ENCODE measurements at regions not wholly inside any gene's neighbourhood (a gene's known extent, or its start where the extent isn't known, plus 50 kb on each side); places are given as distances from the start of the nearest gene placed in this dataset.

DNA sequence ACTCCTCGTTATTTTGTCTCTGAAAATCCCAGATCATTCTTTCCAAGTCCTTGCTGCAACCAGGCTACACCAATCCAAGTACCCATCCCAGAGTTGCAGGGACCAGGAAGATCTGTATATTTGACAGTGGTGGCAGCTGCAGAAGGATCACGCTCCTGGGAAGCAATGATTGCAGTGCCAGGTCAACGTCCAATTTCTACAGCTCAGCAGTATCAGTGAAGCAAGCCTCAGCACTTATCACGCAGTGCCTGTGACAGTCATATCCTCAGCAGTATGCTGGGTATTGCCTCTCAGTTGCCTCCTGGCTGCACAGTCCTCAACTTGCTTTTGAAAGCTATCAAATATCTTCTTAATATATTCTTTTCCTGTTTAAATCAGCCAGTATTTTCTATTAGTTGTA is 66.7 kb downstream of the BARHL2 start:
- Histone ChIP-seq H3K27ac (ENCODE audit: insufficient read depth, low read depth, low read length) (no peak overlapping the region), H3K4me3 (replicated peaks in 1 of 3; ENCODE audit: insufficient read depth in 1 of 3, low read depth in 1 of 3, low read length in 3 of 3) (no peak overlapping the region), H2AFZ (ENCODE audit: low read depth, low read length) (no peak overlapping the region), H3K4me2 (ENCODE audit: insufficient read depth, low read length) (no peak overlapping the region), H4K20me1 (replicated peaks; ENCODE audit: control insufficient read depth, extremely low read depth, insufficient read depth, low read length) (no peaks in the 10 kb centered on the region), H3K9ac (replicated peaks; ENCODE audit: extremely low read depth, insufficient read depth, low read length) (no peak overlapping the region), H3K79me2 (ENCODE audit: control insufficient read depth, insufficient read depth, low read length) (no peaks in the 10 kb centered on the region), H3K36me3 (ENCODE audit: control insufficient read depth in 2 of 2, extremely low read depth in 1 of 2, insufficient read depth in 2 of 2, low read length in 2 of 2) (no peaks in the 10 kb centered on the region), H3K4me1 (ENCODE audit: control insufficient read depth, extremely low read depth, insufficient read depth, low read length) (no peaks in the 10 kb centered on the region), H3K9me3 (replicated peaks; ENCODE audit: control insufficient read depth, insufficient read depth, low read length) (no peaks in the 10 kb centered on the region), H3K9me1 (replicated peaks; ENCODE audit: control insufficient read depth, extremely low read depth, insufficient read depth, low read length) (no peaks in the 10 kb centered on the region), H3K27me3 (ENCODE audit: control insufficient read depth in 2 of 2, insufficient read depth in 2 of 2, low read length in 2 of 2) (no peaks in the 10 kb centered on the region)
- no peak for DNase-seq (ENCODE audit: low read depth, low spot score)
- no peak for TF ChIP-seq EZH2 (IDR thresholded peaks at IDR 0.05; ENCODE audit: borderline replicate concordance, low read depth, low read length, severe bottlenecking)
- TF ChIP-seq JUN (IDR thresholded peaks at IDR 0.05; ENCODE audit: borderline replicate concordance, insufficient read depth, insufficient read length, low read depth): no peak
- TF ChIP-seq FOS (IDR thresholded peaks at IDR 0.05; ENCODE audit: borderline replicate concordance, insufficient read depth, low read length): no peak
- no peak for TF ChIP-seq MYC (IDR thresholded peaks at IDR 0.05; ENCODE audit: low read depth, low read length)
- no peak for TF ChIP-seq POLR2A (IDR thresholded peaks at IDR 0.05; ENCODE audit: low read depth, low read length)
- TF ChIP-seq, protein P1, sequence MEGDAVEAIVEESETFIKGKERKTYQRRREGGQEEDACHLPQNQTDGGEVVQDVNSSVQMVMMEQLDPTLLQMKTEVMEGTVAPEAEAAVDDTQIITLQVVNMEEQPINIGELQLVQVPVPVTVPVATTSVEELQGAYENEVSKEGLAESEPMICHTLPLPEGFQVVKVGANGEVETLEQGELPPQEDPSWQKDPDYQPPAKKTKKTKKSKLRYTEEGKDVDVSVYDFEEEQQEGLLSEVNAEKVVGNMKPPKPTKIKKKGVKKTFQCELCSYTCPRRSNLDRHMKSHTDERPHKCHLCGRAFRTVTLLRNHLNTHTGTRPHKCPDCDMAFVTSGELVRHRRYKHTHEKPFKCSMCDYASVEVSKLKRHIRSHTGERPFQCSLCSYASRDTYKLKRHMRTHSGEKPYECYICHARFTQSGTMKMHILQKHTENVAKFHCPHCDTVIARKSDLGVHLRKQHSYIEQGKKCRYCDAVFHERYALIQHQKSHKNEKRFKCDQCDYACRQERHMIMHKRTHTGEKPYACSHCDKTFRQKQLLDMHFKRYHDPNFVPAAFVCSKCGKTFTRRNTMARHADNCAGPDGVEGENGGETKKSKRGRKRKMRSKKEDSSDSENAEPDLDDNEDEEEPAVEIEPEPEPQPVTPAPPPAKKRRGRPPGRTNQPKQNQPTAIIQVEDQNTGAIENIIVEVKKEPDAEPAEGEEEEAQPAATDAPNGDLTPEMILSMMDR (IDR thresholded peaks at IDR 0.05; ENCODE audit: extremely low read depth in 1 of 2, insufficient read depth in 1 of 2, low read depth in 1 of 2, low read length in 2 of 2): no peak
- TF ChIP-seq GATA2 (IDR thresholded peaks at IDR 0.05; ENCODE audit: insufficient read depth, insufficient read length, low read depth, low read length): no peak
- TF ChIP-seq, protein P2, sequence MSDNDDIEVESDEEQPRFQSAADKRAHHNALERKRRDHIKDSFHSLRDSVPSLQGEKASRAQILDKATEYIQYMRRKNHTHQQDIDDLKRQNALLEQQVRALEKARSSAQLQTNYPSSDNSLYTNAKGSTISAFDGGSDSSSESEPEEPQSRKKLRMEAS (IDR thresholded peaks at IDR 0.05; ENCODE audit: insufficient read depth, insufficient read length): no peak
- TF ChIP-seq POLR2AphosphoS5 (IDR thresholded peaks at IDR 0.05; ENCODE audit: insufficient read depth, low read depth, low read length): no peak
- ChIA-PET CTCF (interaction anchor here (0.6 to 1.0 kb wide), 3 partner anchors 10 to 95 kb away, joined by 3 read pairs; no protein-coding TSS in a partner anchor), POLR2A (no interaction called here)
- no peak for FAIRE-seq
- no TSS peak for BruUV-seq (replicated peaks)
- intact Hi-C loops (cut with micrococcal nuclease) (no loop called here), dilution Hi-C loops (cut with MboI; ENCODE audit: extremely low pct_ligation_motif_present, low sequenced_read_pairs) (no loop called here)

Data from endothelial cell of umbilical vein (primary cell).